Activated naive CD4-positive, alpha-beta T cell treated with anti-CD3 and anti-CD28 coated beads, Interleukin-2, amount 10 ng/mL, durations not matched to agents 7 days and 5 days (primary cell): ENCODE measurements at regions not wholly inside any gene's neighbourhood (a gene's known extent, or its start where the extent isn't known, plus 50 kb on each side); places are given as distances from the start of the nearest gene placed in this dataset.
A peak's percentile ranks its signal among the peaks of the same experiment; 100 is the strongest.

Experiments
- CTCF ChIA-PET: fragments of 350-600 bp; sonication (Branson Sonifier 250); formaldehyde crosslinking; loops from one replicate; lab custom pipeline; 2021; ENCODE audit warnings: antibody characterized with exemption; lab: Charles Lee
- DNase-seq: peaks from one replicate; pipeline ENCODE4 v3.0.0-alpha.2; 2020
- H3K27ac Mint-ChIP-seq: one replicate; pipeline ENCODE4 v1.8.0; 2021; ENCODE audit warnings: mild to moderate bottlenecking, moderate library complexity, mixed read lengths
- H3K27me3 Mint-ChIP-seq: one replicate; pipeline ENCODE4 v1.8.0; 2021; ENCODE audit warnings: mild to moderate bottlenecking, mixed read lengths
- H3K36me3 Mint-ChIP-seq: one replicate; pipeline ENCODE4 v1.8.0; 2021; ENCODE audit warnings: mixed read lengths
- H3K4me1 Mint-ChIP-seq: one replicate; pipeline ENCODE4 v1.8.0; 2021; ENCODE audit warnings: mixed read lengths
- H3K4me3 Mint-ChIP-seq: one replicate; pipeline ENCODE4 v1.8.0; 2021; ENCODE audit warnings: mild to moderate bottlenecking, moderate library complexity, mixed read lengths
- H3K9me3 Mint-ChIP-seq: one replicate; pipeline ENCODE4 v1.8.0; 2021; ENCODE audit warnings: mixed read lengths

DNA sequence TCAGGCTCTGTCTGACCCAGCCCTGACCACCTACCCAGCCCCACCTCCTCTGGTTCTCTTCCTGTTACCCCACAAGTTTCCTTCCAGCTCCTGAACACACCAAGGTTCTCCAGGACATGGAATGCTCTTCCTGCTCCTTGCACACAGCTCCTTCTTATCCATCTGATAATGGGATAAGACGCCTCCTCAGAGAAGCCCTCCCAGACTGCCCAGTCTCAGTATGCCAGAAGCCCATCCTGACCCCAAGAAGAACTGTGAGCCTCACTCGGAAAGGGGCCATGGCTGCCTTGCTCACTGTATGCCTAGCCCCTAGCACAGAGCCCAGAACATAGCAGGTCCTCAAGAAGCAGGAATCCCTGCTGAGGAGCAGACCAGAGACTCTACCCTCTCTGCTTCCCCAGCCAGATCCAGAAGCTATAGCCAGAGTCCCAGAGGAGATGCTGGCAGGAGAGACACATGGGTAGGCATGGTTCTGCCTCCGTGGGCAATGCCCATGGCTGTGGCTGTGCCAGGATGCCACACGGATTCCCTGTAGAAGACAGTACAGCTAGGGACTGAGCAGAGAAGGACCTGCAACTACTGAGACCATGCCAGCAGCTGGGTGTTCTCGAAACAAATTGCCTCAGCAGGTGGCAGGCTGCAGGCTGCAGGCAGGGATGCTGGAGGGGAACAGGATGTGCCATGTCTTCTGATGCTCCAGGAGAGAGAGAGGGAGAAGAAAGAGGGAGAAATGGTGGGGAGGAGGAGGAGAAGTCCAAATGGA lies 74.0 kb upstream of the LINGO1 start:
- H3K4me1 Mint-ChIP-seq, result no peaks in the 10 kb centered on the region
- H3K36me3 Mint-ChIP-seq, result no peaks in the 10 kb centered on the region
- CTCF ChIA-PET, result no interaction called here
- no peak for DNase-seq
- no peak overlapping the region for H3K27ac Mint-ChIP-seq
- H3K9me3 Mint-ChIP-seq, result no peaks in the 10 kb centered on the region
- H3K4me3 Mint-ChIP-seq, result no peak overlapping the region
- peaks cover 12% of the 10 kb centered on the region for H3K27me3 Mint-ChIP-seq

DNA sequence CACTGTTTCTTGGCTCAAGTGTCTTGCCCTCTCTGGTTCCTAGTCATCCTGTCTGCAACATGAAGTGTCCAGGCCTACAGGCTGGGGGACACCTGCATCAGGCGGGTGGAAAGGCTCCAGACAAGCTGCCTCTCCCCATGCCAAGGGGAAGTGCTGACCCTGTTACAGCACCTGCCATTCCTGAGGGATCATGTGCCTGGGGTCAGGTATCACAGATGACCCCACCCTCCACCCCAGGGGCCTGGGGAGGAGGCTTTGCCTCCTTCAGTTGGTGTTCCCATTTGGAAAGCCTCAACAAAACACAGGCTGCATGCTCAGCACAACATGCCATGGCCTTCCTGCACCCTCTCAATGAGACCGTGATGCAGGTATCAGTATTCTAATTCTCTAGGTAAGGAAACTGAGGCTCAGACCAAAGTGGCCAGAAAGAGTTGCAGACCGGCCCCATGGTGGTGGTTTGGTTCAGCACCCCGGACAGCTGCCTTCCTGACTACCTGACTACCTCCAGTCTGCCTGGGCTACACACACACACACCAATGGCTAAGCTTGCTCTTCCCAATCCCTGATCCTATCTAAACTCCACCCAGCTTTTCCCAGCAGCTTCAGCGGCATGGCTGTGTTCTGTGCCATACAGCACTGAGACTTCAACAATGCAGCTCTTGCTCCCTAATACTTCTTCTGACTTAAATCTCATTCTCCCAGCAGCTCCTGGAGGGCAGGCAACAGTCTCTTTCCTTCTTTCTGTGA lies 69.7 kb upstream of the LINGO1 start:
- H3K4me3 Mint-ChIP-seq, result no peak overlapping the region
- no peaks in the 10 kb centered on the region for H3K36me3 Mint-ChIP-seq
- no peak overlapping the region for H3K27ac Mint-ChIP-seq
- CTCF ChIA-PET, result no interaction called here
- H3K27me3 Mint-ChIP-seq, result peaks cover 12% of the 10 kb centered on the region
- peaks cover 4% of the 10 kb centered on the region for H3K9me3 Mint-ChIP-seq
- peak; percentile 49 for DNase-seq
- H3K4me1 Mint-ChIP-seq, result no peaks in the 10 kb centered on the region

DNA sequence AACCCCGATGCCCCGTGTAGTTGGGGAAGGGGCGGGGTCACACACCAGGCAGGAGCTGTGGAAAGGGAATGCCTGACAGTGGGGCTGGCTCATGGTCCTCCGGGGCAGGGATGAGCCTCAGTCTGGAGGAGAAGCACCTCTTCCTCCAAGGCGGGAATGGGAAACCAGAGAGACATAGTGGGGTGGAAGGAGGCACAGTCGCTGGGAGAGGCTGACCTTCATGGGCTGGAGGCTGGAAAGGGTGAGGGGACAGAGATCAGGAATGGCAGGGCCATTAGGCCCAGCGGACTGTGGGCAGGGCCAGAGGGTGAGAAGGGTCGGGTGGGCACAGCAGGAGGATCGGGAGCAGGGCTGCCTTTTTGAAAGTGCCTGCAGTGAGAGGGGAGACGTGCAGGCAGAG lies 65.8 kb upstream of the LINGO1 start:
- Mint-ChIP-seq H3K36me3 (no peaks in the 10 kb centered on the region), H3K27ac (no peak overlapping the region), H3K4me1 (no peaks in the 10 kb centered on the region), H3K27me3 (peaks cover 9% of the 10 kb centered on the region), H3K4me3 (no peak overlapping the region), H3K9me3 (peaks cover 4% of the 10 kb centered on the region)
- DNase-seq, result no peak
- CTCF ChIA-PET, result no interaction called here

DNA sequence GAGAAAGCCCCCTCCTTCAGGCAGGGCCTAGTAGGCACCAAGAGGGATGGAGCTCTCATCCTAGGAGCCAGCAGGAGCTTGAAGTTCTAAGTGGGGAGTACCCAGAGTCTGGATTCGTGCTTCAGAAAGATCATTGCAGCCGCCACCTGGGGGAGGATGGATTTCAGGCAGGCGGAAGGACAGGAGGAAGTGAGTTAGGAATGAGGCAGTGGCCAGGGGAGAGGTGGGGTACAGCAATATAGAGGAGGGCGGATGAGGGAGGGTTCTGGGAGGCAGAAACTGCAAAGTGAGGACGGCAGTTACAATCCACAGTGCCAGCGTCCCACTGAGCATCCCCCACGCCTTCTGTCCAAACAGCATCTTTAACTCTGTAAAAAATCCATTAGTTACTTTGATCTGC lies 65.2 kb upstream of the LINGO1 start:
- H3K4me3 Mint-ChIP-seq, result no peak overlapping the region
- no peak overlapping the region for H3K27ac Mint-ChIP-seq
- CTCF ChIA-PET, result no interaction called here
- H3K9me3 Mint-ChIP-seq, result peaks cover 4% of the 10 kb centered on the region
- no peak for DNase-seq
- H3K4me1 Mint-ChIP-seq, result no peaks in the 10 kb centered on the region
- H3K27me3 Mint-ChIP-seq, result peaks cover 12% of the 10 kb centered on the region
- H3K36me3 Mint-ChIP-seq, result no peaks in the 10 kb centered on the region

DNA sequence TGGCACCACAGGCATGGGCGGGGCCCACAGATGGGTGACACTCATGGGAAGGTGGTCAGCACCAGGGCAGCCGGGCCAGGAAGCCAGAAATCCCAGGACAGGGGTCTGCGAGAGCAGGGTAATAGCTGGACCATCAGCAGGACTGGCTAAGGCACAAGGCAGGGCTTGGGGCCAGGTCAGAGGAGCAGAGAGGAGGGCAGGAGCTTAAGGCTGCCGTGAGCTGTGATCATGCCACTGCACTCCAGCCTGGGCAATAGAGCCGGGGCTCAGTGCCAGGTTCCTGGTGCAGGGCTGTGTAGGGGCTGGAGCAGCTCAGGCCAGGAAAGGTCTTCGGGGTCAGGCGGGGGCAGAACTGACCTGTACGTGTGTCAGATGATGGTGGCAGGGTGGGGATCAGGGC lies 64.2 kb upstream of the LINGO1 start:
- H3K4me3 Mint-ChIP-seq, result no peak overlapping the region
- peaks cover 4% of the 10 kb centered on the region for H3K9me3 Mint-ChIP-seq
- H3K4me1 Mint-ChIP-seq, result no peaks in the 10 kb centered on the region

DNA sequence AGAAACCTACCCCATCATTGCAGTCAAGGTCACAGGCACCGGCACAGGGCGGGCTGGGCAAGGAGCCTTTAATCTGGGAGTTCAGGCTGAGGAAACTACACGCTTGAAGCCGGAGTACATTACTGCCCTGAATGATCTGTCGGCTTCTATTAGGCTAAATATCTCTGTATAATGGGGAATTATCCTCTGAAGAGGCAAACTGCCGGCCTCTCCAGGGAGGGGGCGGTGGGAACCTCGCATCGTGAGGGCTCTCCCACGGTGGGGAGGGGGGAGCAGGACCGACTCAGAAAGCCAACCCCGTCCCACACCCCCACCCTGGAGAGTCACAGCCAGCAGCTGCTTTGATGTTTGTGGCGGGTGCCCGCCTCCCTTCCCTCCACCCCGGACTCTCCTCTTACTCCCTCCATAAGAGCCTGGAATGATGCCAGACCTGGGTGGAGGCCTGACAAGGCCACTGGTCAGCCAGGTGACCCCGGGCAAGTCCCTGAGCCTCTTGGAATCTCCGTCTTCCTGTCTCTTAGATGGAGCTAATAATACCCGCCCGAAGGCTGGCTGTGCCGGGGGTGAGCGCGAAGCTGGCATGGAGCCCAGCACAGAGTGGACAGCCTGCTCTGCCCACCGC lies 63.4 kb upstream of the LINGO1 start:
- Mint-ChIP-seq H3K9me3 (peaks cover 4% of the 10 kb centered on the region), H3K4me1 (no peaks in the 10 kb centered on the region), H3K27ac (no peak overlapping the region), H3K4me3 (no peak overlapping the region), H3K27me3 (peaks cover 15% of the 10 kb centered on the region), H3K36me3 (no peaks in the 10 kb centered on the region)
- CTCF ChIA-PET, result no interaction called here
- no peak for DNase-seq

More for the DNA sequence above, 64.2 kb upstream of the LINGO1 start:
- CTCF ChIA-PET, result no interaction called here
- DNase-seq, result no peak
- Mint-ChIP-seq H3K27ac (no peak overlapping the region), H3K36me3 (no peaks in the 10 kb centered on the region), H3K27me3 (peaks cover 15% of the 10 kb centered on the region)

DNA sequence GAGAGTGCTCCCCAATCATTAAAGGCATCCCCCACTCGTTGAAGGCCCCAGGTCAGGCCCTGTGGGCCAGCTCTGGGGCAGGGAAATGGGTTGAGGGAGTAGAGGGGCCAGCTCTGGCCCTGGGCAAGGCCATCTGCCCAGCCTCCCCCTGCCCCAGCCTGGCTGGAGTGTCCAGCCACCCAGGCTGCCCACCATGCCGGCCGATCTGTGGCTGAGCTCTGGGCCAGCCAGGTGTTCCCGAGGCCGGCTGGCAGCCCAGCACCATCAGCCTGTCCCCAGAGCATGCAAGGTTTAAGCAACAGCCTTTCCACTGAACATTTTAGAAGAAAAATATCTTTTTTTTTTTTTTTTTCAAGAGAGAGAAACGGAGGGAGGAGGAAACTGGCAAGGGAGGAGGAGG lies 62.8 kb upstream of the LINGO1 start:
- DNase-seq, result no peak
- Mint-ChIP-seq H3K9me3 (peaks cover 4% of the 10 kb centered on the region), H3K27ac (no peak overlapping the region), H3K4me1 (no peaks in the 10 kb centered on the region), H3K36me3 (no peaks in the 10 kb centered on the region), H3K4me3 (no peak overlapping the region), H3K27me3 (peaks cover 18% of the 10 kb centered on the region)
- CTCF ChIA-PET, result no interaction called here

DNA sequence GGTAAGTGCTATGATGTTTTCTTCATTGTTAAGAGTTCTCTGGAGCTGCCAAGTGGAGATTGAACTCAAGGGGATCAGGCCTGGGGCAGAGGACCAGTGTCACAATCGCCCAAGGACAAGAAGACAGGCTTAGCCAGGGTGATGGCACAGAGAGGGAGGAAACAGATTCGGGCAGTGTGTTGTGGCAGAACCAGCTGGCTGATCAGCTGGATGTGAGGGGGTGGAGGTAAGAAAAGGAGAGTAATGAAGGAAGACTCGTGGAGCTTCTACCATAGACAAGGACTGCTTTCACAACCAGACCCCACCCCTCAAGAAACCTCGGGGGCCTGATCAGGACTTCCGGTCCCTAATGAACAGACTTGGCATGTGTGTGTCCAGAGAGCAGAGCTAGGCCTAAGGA lies 60.9 kb upstream of the LINGO1 start:
- Mint-ChIP-seq H3K27ac (no peak overlapping the region), H3K27me3 (peaks cover 31% of the 10 kb centered on the region), H3K36me3 (no peaks in the 10 kb centered on the region), H3K9me3 (no peaks in the 10 kb centered on the region), H3K4me3 (no peak overlapping the region), H3K4me1 (peaks cover 4% of the 10 kb centered on the region)
- CTCF ChIA-PET, result no interaction called here
- DNase-seq, result no peak

DNA sequence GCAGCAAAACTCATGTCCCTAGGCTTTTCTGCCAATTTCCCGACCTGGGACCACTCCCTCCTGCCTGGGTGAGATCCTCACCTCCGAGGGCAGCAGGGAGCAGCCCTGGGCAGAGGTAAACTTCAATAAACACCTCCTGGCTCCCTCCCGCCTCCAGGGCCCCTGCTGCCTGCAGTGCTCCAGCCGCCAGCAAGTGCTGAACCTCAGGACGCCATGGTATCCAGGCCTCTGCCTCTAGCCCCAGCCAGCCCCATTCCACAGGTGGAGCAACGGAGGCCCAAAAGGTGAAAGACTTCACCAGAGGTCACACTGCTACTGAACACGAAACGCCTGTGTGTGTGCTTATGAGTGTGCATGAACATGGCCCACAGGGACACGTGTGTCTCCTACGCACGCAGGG lies 59.9 kb upstream of the LINGO1 start:
- Mint-ChIP-seq H3K27ac (no peak overlapping the region), H3K4me3 (no peak overlapping the region), H3K27me3 (peaks cover 30% of the 10 kb centered on the region), H3K36me3 (no peaks in the 10 kb centered on the region), H3K4me1 (peaks cover 5% of the 10 kb centered on the region), H3K9me3 (no peaks in the 10 kb centered on the region)
- DNase-seq, result no peak
- CTCF ChIA-PET, result no interaction called here

DNA sequence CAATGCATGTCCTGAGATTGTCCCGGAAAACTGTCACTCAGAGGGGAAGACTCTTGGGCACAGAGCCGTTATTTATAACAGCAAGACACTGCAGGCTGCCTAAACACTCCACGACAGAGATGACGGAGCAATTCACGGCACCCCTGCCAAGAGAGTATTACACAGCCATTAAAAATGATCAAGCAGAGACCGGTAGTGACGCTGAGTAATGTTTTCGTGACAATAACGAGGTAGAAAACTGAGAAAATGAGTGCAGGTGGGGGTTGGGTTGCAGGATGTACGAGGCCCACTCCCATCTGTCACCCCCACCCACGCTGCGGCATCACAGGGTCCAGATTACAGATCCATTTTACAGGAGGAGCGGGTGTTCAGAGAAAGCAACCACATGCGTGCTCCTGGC lies 58.9 kb upstream of the LINGO1 start:
- H3K4me1 Mint-ChIP-seq, result peaks cover 5% of the 10 kb centered on the region
- no peak for DNase-seq
- peaks cover 29% of the 10 kb centered on the region for H3K27me3 Mint-ChIP-seq

DNA sequence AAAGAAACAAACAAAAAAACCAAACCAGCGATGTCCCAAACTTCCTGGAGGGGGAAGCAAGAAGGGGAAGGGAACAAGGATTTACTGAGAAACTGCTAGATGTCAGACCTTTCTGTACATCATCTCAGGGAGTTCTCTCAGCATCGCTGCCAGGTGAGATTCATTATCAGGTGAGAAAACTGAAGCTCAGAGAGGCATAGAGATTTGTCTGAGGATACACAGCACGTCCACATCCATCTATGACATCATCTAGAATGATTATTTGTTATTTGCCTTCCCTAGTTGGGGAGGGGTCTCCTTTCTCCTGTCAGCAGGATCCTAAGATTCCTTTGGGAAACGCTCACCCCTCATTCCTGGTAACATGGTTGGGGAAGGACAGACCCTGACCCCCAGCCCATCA lies 57.1 kb upstream of the LINGO1 start:
- H3K9me3 Mint-ChIP-seq, result no peaks in the 10 kb centered on the region
- H3K4me1 Mint-ChIP-seq, result peaks cover 5% of the 10 kb centered on the region
- H3K27me3 Mint-ChIP-seq, result peaks cover 31% of the 10 kb centered on the region
- no peak overlapping the region for H3K27ac Mint-ChIP-seq
- no peak overlapping the region for H3K4me3 Mint-ChIP-seq
- CTCF ChIA-PET, result no interaction called here
- no peak for DNase-seq
- no peaks in the 10 kb centered on the region for H3K36me3 Mint-ChIP-seq

More for the DNA sequence above, 58.9 kb upstream of the LINGO1 start:
- no peaks in the 10 kb centered on the region for H3K9me3 Mint-ChIP-seq
- H3K36me3 Mint-ChIP-seq, result no peaks in the 10 kb centered on the region
- no peak overlapping the region for H3K27ac Mint-ChIP-seq
- CTCF ChIA-PET, result no interaction called here
- no peak overlapping the region for H3K4me3 Mint-ChIP-seq

DNA sequence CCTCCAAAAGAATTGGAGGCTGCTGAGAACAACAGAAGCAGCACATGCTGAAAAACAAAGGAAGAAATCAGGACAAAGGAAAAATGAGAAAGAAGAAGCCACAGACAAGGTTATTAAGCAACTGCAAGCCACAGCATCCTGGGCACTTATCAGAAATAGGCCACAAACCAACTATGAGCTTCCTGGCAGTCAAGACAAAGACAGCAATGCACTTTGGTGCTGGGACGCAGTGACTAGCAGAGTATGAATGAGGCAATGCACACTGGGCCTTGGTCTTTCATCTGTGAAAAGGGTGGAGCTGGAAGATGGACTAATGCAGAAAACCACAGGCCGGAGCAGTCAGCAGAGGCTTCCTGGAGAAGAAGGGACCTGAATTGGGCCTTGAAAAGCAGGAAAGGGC lies 56.0 kb upstream of the LINGO1 start:
- Mint-ChIP-seq H3K27me3 (peaks cover 31% of the 10 kb centered on the region), H3K27ac (no peak overlapping the region), H3K4me3 (no peak overlapping the region), H3K9me3 (no peaks in the 10 kb centered on the region), H3K4me1 (peaks cover 5% of the 10 kb centered on the region), H3K36me3 (no peaks in the 10 kb centered on the region)
- CTCF ChIA-PET, result no interaction called here
- no peak for DNase-seq

DNA sequence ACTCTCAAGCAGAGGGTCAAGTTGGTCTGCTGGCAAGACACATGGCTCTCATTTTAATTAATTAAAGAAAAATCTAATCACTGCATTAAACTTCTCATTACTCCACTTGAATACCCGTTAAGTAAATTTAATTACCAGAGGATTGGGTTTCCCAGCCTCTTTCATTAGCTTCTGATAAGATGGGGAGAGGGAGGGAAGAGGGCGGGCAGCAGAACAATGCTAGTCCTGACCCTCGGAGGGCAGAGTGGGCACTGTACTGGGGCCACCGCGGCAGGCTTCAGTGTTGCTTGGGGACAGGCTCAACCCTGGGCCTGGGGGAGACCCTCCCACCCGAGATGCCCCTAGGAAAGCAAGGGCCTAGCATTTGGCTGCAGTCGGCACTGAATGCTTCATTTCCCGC lies 55.6 kb upstream of the LINGO1 start:
- CTCF ChIA-PET, result no interaction called here
- H3K4me1 Mint-ChIP-seq, result peaks cover 5% of the 10 kb centered on the region
- no peak overlapping the region for H3K27ac Mint-ChIP-seq
- H3K4me3 Mint-ChIP-seq, result no peak overlapping the region
- no peak for DNase-seq
- H3K9me3 Mint-ChIP-seq, result no peaks in the 10 kb centered on the region
- peaks cover 27% of the 10 kb centered on the region for H3K27me3 Mint-ChIP-seq
- H3K36me3 Mint-ChIP-seq, result no peaks in the 10 kb centered on the region

DNA sequence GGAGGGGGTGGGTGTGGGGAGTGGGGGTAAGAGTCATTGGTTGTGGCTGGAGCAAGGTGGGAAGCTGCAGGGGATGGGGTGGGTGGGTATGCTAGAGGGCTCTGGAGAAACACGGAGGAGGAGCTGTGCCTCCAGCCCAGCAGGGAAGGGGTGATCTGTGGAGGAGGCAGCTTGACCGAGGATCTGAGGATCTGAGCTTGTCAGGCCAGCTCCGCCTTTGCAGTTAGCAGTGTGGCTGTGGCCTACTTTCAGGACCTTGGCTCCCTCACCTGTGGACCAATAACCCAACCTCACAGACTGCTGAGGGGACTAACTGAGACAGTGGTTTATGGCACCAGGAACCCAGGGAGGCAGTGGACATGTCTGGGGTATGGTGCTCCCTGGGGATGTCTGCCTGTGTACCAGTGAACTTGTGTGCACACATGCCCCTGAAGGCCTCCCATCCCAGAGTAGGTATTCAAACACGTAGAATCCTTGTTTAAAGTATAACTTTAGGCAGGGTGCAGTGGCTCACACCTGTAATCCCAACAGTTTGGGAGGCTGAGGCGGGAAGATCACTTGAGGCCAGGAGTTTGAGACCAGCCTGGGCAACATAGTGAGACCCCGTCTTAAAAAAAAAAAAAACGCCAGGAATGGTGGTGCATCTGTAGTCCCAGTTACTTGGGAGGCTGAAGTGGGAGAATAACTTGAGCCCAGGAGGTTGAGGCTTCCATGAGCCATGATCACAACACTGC lies 52.5 kb upstream of the LINGO1 start:
- Mint-ChIP-seq H3K27me3 (peaks cover 30% of the 10 kb centered on the region), H3K36me3 (no peaks in the 10 kb centered on the region), H3K9me3 (no peaks in the 10 kb centered on the region), H3K4me1 (peaks cover 5% of the 10 kb centered on the region), H3K27ac (no peak overlapping the region), H3K4me3 (no peak overlapping the region)
- CTCF ChIA-PET, result no interaction called here
- DNase-seq, result no peak
